GM12892 (cell line): ENCODE measurements at regions not wholly inside any gene's neighbourhood (a gene's known extent, or its start where the extent isn't known, plus 50 kb on each side); places are given as distances from the start of the nearest gene placed in this dataset.
"Not testable (repeated sequence)": the region's sequence is repeated elsewhere in the genome, so short reads cannot be mapped to it uniquely, and the experiment has no call there.

Experiments
- DNase-seq: peaks from one replicate; pipeline ENCODE4 v3.0.0; 2011; ENCODE audit not compliant: insufficient read length
- FAIRE-seq: peaks from 2 replicates; lab custom pipeline; 2011; peaks lifted over from hg19 to GRCh38; lab: Jason Lieb, UNC
- POLR2A ChIP-seq: IDR thresholded peaks from 2 replicates; pipeline ENCODE4 v1.6.1; 2011; ENCODE audit warnings: low read depth, low read length, control low read depth
- POLR2AphosphoS5 ChIP-seq: IDR thresholded peaks from 2 replicates; pipeline ENCODE4 v1.6.1; 2011; ENCODE audit warnings: low read depth, low read length, control low read depth
- TAF1 ChIP-seq: IDR thresholded peaks from 2 replicates; pipeline ENCODE4 v1.6.1; 2011; ENCODE audit warnings: low read depth, mild to moderate bottlenecking, control low read depth, low read length, borderline replicate concordance

DNA sequence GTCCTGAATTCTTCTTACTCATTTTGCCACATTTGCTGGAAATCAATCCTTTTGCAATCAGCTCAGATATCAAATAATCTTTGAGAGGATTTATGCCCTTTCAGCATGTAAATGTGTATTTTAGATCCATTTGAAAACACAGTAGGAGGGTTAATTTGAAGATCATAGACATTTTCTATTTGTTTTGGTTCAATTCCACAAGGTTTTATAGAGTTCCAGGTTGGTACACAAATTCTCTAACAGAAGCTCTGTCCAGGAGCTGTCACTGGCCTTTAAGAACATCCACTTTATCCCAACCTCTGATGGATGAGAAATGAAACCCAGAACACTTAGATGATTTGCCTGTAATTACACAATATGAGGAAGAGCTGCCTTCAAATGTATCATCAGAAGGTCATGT, 157.3 kb upstream of the CHAC2 start:
- TF ChIP-seq POLR2A (no peak), TAF1 (no peak), POLR2AphosphoS5 (no peak)
- FAIRE-seq (no peak), DNase-seq (no peak)

DNA sequence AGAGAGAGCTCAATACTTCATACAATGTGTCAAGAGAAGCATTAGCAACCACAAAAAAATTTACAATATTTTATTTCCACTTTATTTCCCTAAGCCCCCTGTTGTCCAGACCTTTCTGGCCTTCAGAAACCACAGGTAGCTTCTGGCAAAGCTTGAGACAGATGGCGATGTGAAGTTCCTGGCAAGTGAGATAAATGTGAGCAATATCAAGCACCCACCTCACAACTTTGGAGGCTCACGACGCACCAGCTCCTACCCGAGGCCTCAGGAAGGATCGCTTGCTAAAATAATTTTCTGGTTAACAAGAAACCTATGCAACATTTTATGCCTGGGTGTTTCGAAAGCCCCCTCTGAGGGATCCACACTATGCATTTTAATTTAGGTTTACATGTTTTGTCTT, 158.1 kb upstream of the CHAC2 start:
- FAIRE-seq = no peak
- TF ChIP-seq POLR2AphosphoS5 (no peak), TAF1 (no peak), POLR2A (no peak)

DNA sequence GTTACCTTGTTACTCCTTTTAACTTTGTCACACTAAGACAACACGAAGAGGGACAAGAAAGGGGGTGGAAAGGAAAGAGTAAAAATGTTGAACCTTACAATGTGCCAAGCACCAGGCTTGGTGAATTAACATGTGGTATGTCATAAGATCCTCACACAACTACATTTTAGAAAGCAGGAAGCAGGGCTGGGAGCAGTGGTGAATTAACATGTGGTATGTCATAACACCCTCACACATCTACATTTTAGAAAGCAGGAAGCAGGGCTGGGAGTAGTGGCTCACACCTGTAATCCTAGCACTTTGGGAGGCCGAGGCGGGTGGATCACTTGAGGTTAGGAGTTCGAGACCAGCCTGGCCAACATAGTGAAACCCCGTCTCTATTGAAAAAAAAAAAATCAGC, 159.3 kb upstream of the CHAC2 start:
- TF ChIP-seq POLR2A = no peak
- TF ChIP-seq POLR2AphosphoS5 = no peak
- no peak for TF ChIP-seq TAF1
- DNase-seq (no peak), FAIRE-seq (no peak)

More for the DNA sequence above, 158.1 kb upstream of the CHAC2 start:
- no peak for DNase-seq

DNA sequence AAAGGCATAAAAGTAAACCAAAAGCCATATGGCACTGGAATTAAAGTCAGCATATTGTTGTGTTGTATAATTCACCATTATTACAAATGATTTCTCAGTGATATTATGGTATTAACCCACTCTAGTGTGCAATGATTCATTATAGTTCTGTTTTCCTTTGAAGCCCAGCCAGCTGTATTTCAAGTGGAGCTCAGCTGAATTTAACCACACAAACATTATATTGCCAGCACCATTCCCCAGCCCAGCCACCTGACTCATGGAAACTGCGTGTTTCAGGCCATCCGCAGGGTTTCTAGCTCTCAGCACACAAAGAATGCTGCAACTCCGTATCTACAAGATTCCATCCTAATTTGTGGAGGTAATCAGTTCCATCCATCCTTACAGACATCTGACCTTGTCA, 166.8 kb upstream of the CHAC2 start:
- no peak for TF ChIP-seq POLR2A
- no peak for TF ChIP-seq POLR2AphosphoS5
- no peak for TF ChIP-seq TAF1
- FAIRE-seq (no peak), DNase-seq (no peak)

DNA sequence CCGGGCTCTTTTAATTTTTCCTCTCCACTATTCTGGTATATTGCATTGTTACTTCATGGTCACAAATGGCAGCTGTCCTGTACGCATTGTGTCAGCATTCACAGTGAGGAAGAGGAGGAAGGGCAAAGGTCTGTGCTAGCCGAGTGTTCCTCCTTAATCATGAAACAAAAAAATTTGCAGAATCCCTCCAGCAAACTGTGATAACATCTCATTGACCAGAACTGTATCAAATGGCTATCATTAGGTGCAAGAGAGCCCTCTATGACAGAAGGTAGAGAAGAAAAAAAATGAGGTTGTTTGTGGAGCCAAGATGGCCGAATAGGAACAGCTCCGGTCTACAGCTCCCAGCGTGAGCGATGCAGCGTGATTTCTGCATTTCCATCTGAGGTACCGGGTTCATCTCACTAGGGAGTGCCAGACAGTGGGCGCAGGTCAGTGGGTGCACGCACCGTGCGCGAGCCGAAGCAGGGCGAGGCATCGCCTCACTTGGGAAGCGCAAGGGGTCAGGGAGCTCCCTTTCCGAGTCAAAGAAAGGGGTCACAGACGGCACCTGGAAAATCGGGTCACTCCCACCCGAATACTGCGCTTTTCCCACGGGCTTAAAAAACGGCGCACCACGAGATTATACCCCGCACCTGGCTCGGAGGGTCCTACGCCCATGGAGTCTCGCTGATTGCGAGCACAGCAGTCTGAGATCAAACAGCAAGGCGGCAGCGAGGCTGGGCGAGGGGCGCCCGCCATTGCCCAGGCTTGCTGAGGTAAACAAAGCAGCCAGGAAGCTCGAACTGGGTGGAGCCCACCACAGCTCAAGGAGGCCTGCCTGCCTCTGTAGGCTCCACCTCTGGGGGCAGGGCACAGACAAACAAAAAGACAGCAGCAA, 180.6 kb upstream of the CHAC2 start:
- not testable (repeated sequence) for DNase-seq, FAIRE-seq

DNA sequence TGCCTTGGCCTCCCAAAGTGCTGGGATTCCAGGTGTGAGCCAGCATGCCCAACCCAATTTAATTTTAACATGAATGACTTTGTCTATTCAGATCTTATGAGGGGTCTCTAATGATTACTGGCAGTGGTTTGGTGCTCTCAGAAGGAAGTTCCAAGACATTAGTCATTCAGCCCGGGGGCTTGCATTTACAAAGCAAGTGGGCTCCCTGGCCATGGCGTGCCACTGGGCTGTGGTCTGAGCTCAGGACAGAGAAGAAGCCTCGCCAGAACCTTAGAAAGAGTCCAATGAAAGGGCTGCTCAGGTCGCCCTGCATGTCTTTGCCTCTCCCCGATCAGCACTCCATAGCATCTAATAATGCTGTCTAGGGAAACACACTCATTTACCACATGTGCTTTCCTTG, 182.6 kb upstream of the CHAC2 start:
- FAIRE-seq (no peak), DNase-seq (no peak)
- TF ChIP-seq POLR2A = no peak
- TF ChIP-seq POLR2AphosphoS5 = no peak
- TF ChIP-seq TAF1 = no peak

DNA sequence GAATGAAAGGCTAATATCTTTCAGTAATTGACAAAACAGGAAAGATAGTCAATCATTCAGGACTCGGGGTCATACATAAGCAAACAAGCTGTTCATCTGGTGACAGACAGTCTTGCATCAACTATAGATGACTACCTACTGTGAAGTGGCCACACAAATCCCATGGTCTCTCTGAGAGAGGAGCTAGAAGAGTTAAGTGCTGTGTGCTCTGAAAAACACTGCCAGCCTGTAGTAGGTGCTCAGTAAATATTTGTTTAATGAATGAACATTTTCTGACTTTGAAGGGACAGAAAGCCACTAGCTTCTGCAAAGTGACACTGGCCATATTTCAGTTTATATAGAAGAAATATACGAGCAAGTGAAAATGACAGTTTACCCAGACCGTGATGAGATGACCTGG, 184.0 kb upstream of the CHAC2 start:
- no peak for FAIRE-seq
- no peak for DNase-seq
- TF ChIP-seq POLR2AphosphoS5 = no peak

DNA sequence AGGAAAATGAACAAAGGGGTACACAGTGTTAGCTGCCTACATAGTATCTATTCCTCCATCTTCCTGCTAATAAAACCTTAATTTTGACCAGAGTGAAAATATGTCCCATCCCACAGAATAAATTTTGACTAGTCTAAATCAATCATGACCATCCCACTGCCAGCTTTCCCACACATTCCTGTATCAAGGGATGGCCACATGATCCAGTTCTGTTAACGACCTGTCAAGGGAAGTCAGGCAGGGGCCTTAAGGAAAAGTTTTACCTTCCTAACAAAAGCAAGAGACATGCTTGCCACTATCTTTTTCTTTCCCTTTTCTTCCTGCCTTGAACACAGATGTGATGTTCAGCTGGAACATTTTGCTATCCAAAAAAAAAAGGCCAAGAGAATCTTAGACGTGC, 185.0 kb upstream of the CHAC2 start:
- TF ChIP-seq POLR2A = no peak
- no peak for TF ChIP-seq POLR2AphosphoS5
- TF ChIP-seq TAF1 = no peak
- no peak for FAIRE-seq
- no peak for DNase-seq

DNA sequence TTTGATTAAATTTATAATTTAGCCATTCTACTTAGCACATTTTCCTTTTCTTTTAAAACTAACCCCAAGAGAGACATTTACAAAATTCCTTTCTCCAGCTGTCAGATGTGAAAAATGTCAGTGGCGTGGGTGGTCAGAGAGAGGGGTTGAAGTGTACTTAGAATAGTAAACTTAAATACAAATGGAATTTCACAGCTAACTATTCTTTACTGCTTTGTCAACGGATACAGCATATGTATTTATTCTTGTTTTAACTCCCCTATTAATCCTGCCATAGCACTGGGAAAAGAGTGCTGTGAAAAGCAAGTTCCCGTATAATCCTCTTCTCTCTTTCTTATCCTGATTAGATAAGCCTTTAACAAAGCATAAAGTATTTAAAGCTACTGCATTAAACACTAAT, 191.4 kb upstream of the CHAC2 start:
- TF ChIP-seq TAF1 (no peak), POLR2A (no peak), POLR2AphosphoS5 (no peak)
- no peak for DNase-seq
- FAIRE-seq = no peak

DNA sequence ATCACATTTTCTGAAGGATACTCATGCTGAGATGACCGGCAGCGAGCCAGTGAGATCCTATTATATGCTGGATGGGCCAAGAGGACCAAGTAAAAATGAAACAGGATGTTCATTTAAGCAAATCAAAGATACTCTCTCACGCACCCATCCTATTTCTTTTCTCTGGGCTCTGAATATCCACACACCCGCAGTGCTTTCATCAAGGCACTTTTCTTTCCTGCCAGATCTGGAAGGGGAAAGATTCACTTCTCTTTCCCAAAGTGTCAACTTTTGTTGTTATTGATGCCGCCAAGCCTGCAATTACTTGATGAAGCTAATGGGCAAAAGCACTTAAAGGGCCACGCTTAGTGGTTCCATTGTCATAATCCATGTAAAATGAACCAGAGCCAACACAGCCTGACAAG, 191.9 kb upstream of the CHAC2 start:
- no peak for TF ChIP-seq POLR2A
- TF ChIP-seq TAF1 = no peak
- no peak for TF ChIP-seq POLR2AphosphoS5
- no peak for DNase-seq
- no peak for FAIRE-seq

DNA sequence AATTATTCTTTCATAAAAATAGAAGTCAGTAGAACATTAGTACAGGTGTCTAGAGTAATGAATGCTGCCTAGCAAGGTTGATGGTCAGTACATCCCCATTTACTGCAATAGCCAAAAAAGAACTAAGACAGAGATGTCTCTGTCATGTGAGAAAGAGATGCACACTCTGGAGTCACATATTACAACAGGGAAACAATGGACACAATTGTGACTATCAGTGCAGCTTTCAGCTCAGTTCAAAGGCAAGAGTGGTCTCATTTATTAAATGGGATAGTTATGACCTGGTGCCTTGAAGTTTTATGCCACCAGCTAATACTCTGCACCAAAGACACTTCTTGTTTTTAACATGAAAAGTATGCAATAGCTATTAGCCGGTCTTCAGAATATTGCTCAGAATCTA, 194.9 kb upstream of the CHAC2 start:
- no peak for FAIRE-seq

DNA sequence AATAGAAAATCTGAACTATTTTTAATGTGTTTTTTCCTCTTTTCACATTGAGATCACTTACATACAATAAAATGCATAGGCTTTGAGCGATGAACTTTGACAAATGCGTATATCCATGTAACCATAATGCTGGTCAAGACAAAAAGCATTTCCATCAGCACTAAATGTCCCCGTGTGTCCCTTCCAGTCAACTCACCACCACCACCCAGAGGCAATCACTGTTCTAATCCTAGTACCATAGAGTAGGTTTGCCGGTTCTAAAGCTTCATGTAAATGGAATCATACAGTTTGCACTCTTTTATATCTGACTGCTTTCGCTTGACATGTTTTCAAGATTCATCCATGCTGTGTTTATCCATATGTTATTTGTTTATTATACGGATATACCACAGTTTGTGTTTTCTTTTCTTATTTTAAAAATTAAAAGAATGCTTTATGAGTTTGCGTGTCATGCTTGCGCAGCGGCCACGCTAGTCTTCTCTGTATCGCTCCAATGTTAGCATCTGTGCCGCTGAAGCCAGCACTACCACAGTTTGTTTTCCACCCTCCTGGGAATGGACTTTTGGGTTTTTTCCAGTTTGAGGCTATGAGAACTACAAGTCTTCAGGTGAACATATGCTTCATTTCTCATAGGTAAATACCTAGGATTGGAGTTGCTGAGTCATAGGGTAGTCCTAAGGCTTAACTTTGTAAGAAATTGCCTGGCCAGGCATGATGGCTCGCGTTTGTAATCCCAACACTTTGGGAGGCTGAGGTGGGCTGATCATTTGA, 197.5 kb upstream of the CHAC2 start:
- DNase-seq = no peak
- no peak for FAIRE-seq
- TF ChIP-seq POLR2AphosphoS5 (no peak), TAF1 (no peak), POLR2A (no peak)

More for the DNA sequence above, 194.9 kb upstream of the CHAC2 start:
- TF ChIP-seq TAF1 = no peak
- TF ChIP-seq POLR2A = no peak
- TF ChIP-seq POLR2AphosphoS5 = no peak
- no peak for DNase-seq
